Stimulated activated CD4-positive, alpha-beta T cell treated with anti-CD3 and anti-CD28 coated beads, TNF-alpha, amount 100 ng/mL, for 24 hours (primary cell): ENCODE measurements at regions not wholly inside any gene's neighbourhood (a gene's known extent, or its start where the extent isn't known, plus 50 kb on each side); places are given as distances from the start of the nearest gene placed in this dataset.
"Not testable (repeated sequence)": the region's sequence is repeated elsewhere in the genome, so short reads cannot be mapped to it uniquely, and the experiment has no call there.

Experiments used
- DNase-seq, 3 experiments: peaks; one replicate each; pipeline ENCODE4 v3.0.0-alpha.2; 2020; ENCODE audit warnings: low read depth in 3 of 3

- DNase-seq = no peak
Observed at GRCh38 chr7:155395176-155395797, 62.6 kb upstream of the EN2 start.

- no peak for DNase-seq
Observed at GRCh38 chr7:155396661-155397060, 61.3 kb upstream of the EN2 start.

DNA sequence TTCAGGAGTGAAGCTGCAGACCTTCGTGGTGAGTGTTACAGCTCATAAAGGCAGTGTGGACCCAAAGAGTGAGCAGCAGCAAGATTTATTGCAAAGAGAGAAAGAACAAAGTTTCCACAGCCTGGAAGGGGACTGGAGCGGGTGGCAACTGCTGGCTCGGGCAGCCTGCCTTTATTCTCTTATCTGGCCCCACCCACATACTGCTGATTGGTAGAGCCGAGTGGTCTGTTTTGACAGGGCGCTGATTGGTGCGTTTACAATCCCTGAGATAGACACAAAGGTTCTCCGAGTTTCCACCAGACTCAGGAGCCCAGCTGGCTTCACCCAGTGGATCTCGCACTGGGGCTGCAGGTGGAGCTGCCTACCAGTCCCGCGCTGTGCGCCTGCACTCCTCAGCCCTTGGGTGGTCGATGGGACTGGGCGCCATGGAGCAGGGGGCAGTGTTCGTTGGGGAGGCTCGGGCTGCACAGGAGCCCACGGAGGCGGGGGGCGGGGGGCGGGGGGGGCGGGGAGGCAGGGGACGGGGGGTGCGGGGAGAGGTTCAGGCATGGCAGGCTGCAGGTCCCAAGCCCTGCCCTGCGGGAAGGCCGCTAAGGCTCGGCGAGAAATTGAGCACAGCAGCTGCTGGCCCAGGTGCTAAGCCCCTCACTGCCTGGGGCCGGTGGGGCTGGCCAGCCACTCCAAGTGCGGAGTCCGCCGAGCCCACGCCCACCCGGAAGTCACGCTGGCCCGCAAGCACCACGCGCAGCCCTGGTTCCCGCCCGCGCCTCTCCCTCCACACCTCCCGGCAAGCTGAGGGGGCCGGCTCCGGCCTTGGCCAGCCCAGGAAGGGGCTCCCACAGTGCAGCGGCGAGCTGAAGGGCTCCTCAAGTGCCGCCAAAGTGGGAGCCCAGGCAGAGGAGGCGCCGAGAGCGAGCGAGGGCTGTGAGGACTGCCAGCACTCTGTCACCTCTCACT, 59.9 kb upstream of the EN2 start:
- DNase-seq = not testable (repeated sequence)

DNA sequence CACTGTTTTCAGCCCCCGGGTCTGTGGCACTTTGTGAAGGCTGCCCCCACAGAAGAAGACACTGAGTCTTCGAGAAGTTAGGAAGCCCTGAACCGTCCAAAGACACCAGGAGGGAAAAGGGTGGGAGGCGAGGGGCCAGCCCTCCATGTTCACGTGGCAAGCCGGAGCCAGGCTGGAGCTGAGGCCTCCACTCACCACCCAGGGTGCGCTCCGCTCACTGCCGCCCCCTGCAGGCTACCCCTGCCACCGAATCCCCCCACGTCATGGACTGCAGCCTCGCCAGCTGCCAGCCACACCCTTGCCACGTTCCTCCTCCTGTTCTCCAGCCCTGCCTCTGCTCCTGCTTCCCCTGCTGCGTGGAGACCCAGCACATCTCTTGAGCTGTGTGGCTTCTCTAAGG, 59.0 kb upstream of the EN2 start:
- DNase-seq = peak in 1 of 3 experiments; percentile 27

GRCh38 chr7:155399577-155399976, 58.4 kb upstream of the EN2 start:
- no peak for DNase-seq

DNA sequence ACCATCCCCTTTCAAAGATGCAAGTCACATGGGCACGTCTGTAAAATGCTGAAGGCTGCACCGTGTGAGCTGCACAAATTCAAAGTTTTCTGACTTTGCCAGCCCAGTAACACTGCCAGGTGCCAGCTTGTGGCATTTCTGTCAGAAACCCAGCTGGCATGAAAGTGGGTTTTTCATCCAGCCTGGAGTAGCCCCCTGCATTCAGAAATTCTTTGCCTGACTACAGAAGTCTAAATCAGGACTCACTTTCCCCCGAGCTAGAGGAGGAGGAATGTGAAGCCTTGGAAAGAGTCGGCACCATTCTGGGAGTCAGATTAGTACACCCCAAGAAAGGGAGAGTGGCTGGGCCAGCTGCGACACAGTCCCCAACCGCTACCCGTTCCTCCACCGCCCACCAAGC, 56.7 kb upstream of the EN2 start:
- no peak for DNase-seq

DNA sequence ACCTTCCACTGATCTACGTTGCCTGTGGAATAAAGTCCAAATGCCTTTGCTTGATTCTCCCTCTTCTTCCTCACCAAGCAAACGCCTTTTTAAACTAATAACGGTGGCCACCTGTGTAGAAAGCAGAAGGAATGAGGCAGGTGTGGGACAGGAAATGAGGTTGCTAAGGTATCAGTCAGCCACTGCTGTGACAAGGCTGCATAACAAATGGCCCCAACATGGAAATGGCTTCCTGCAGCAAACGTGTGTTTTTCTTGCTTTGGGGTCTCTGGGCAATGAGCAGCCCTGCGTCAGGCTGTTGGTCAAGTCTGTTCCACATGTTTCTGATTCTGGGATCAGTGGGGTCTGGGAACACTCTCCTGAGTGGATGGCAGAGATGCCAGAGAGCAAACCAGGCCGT, 56.0 kb upstream of the EN2 start:
- no peak for DNase-seq

DNA sequence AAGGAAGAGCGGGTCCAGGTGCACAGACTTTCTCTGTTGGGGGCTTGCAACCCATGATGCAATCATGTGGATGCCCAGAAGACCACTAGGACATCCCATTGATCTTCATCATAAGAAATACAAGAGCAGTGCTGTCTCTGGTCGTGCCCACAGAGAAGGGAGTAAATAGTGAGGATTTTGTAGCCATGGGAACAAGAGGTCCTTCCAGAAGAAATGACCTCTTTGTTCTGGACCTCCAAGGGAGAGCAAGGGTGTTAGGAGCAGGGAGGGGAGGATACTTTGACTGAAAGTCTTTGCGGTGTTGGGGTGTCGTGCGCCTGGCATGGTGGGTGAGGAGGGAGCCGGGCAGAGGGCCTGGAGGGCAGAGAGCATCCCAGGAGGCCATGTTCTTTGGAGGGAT, 55.0 kb upstream of the EN2 start:
- DNase-seq = no peak

- no peak for DNase-seq
Observed at GRCh38 chr7:155404976-155405375, 53.0 kb upstream of the EN2 start.

- no peak for DNase-seq
Observed at GRCh38 chr7:155405399-155406318, 52.3 kb upstream of the EN2 start.

- DNase-seq = no peak
Observed at GRCh38 chr7:155407799-155408198, 50.1 kb upstream of the EN2 start.
